Endothelial cell of hepatic sinusoid (primary cell): ENCODE measurements at regions not wholly inside any gene's neighbourhood (a gene's known extent, or its start where the extent isn't known, plus 50 kb on each side); places are given as distances from the start of the nearest gene placed in this dataset.

Experiments used
- in situ Hi-C: cut with HindIII; loops from 2 replicates; pipeline ENCODE4 v1.10.0; 2017; ENCODE audit warnings: low sequenced_read_pairs

GRCh38 chr3:70805061-70805889 lies 492.8 kb upstream of the MDFIC2 start:
- in situ Hi-C loops = no loop called here

GRCh38 chr3:70803891-70804290 lies 491.5 kb upstream of the MDFIC2 start:
- in situ Hi-C loops = no loop called here

- in situ Hi-C loops = no loop called here
Observed at GRCh38 chr3:70803319-70803718, 490.9 kb upstream of the MDFIC2 start.

- in situ Hi-C loops = no loop called here
Observed at GRCh38 chr3:70800951-70801350, 488.5 kb upstream of the MDFIC2 start.

GRCh38 chr3:70789878-70790277 lies 477.4 kb upstream of the MDFIC2 start:
- in situ Hi-C loops = no loop called here

- in situ Hi-C loops = no loop called here
Observed at GRCh38 chr3:70780790-70781189, 468.4 kb upstream of the MDFIC2 start.

- in situ Hi-C loops = no loop called here
Observed at GRCh38 chr3:70779296-70779695, 466.9 kb upstream of the MDFIC2 start.

- in situ Hi-C loops = no loop called here
Observed at GRCh38 chr3:70776081-70776480, 463.6 kb upstream of the MDFIC2 start.

- in situ Hi-C loops = no loop called here
Observed at GRCh38 chr3:70775257-70775656, 462.8 kb upstream of the MDFIC2 start.

GRCh38 chr3:70774641-70775040 lies 462.2 kb upstream of the MDFIC2 start:
- in situ Hi-C loops = no loop called here

GRCh38 chr3:70771426-70772147 lies 459.1 kb upstream of the MDFIC2 start:
- in situ Hi-C loops = no loop called here

GRCh38 chr3:70770650-70771049 lies 458.2 kb upstream of the MDFIC2 start:
- in situ Hi-C loops = no loop called here

- in situ Hi-C loops = no loop called here
Observed at GRCh38 chr3:70766301-70766700, 453.9 kb upstream of the MDFIC2 start.

GRCh38 chr3:70763894-70764293 lies 451.5 kb upstream of the MDFIC2 start:
- in situ Hi-C loops = no loop called here

GRCh38 chr3:70757658-70758057 lies 445.2 kb upstream of the MDFIC2 start:
- in situ Hi-C loops = no loop called here

GRCh38 chr3:70755526-70755925 lies 443.1 kb upstream of the MDFIC2 start:
- in situ Hi-C loops = no loop called here

GRCh38 chr3:70754314-70754713 lies 441.9 kb upstream of the MDFIC2 start:
- in situ Hi-C loops = no loop called here

- in situ Hi-C loops = no loop called here
Observed at GRCh38 chr3:70753572-70753971, 441.1 kb upstream of the MDFIC2 start.

GRCh38 chr3:70752051-70752450 lies 439.6 kb upstream of the MDFIC2 start:
- in situ Hi-C loops = no loop called here

- in situ Hi-C loops = no loop called here
Observed at GRCh38 chr3:70749122-70749521, 436.7 kb upstream of the MDFIC2 start.

GRCh38 chr3:70748593-70748992 lies 436.2 kb upstream of the MDFIC2 start:
- in situ Hi-C loops = no loop called here

GRCh38 chr3:70747847-70748246 lies 435.4 kb upstream of the MDFIC2 start:
- in situ Hi-C loops = no loop called here
